Heart right ventricle (tissue), 16 donors: ENCODE measurements at regions not wholly inside any gene's neighbourhood (a gene's known extent, or its start where the extent isn't known, plus 50 kb on each side); places are given as distances from the start of the nearest gene placed in this dataset.

Source experiments
- ATAC-seq, 8 donors: fragments of 200-7000 bp; cut with Tn5 transposase; one replicate each; pipeline ENCODE4 v1.9.1; 2020; ENCODE audit warnings: mild to moderate bottlenecking in 8 of 8, moderate library complexity in 8 of 8, moderate number of reproducible peaks in 1 of 8
- DNase-seq, 2 donors: peaks; one replicate each; pipeline ENCODE4 v3.0.0-alpha.2; 2020
- H3K27ac ChIP-seq, 10 donors: fragments of 200-600 bp; sonication (generic) in 2 of 10; one replicate each; pipeline versions ENCODE4 v1.5.0 to v1.8.0; 2020 to 2022; ENCODE audit warnings: mild to moderate bottlenecking in 3 of 10
- H3K27me3 ChIP-seq, 7 donors: fragments of 200-600 bp; one replicate each; pipeline ENCODE4 v1.8.0; 2021 to 2022; ENCODE audit warnings: mild to moderate bottlenecking in 2 of 7
- H3K36me3 ChIP-seq, 9 donors: fragments of 200-600 bp; sonication (generic) in 1 of 9; one replicate each; pipeline versions ENCODE4 v1.5.0 to v1.8.0; 2020 to 2022; ENCODE audit warnings: mild to moderate bottlenecking in 2 of 9
- H3K4me1 ChIP-seq, 9 donors: fragments of 200-600 bp; sonication (generic) in 1 of 9; one replicate each; pipeline versions ENCODE4 v1.5.0 to v1.8.0; 2020 to 2022; ENCODE audit warnings: mild to moderate bottlenecking in 4 of 9
- H3K4me3 ChIP-seq, 10 donors: fragments of 200-600 bp; sonication (generic) in 2 of 10; one replicate each; pipeline versions ENCODE4 v1.5.0 to v1.8.0; 2020 to 2022; ENCODE audit warnings: mild to moderate bottlenecking in 7 of 10, moderate library complexity in 2 of 10
- H3K9me3 ChIP-seq, 11 donors: fragments of 200-600 bp in 10 of 11; sonication (generic) in 2 of 11; one replicate each; pipeline versions ENCODE4 v1.5.0 to v1.8.0; 2013 to 2022; ENCODE audit warnings: mild to moderate bottlenecking in 2 of 11, control low read depth in 1 of 11, moderate library complexity in 1 of 11
- WGBS, 2 donors: extraction: QIAGEN DNeasy Blood & Tissue Kit; methylation state at CpG; one replicate each; pipeline ENCODE4 v1.1.7; 2013; ENCODE audit warnings: inconsistent platforms in 1 of 2; 5-methylcytosine and 5-hydroxymethylcytosine counted together
- intact Hi-C, 10 donors: fragments of 100-400 bp; cut with DNase I; formaldehyde crosslinking; loops; one replicate each; pipeline versions ENCODE4 v1.11.1 to v1.14.2; 2022
- TF ChIP-seq, protein P1 (sequence below), 9 donors: fragments of 200-600 bp; sonication (generic) in 2 of 9; IDR thresholded peaks; one replicate each; pipeline versions ENCODE4 v1.5.0 to v1.8.0; 2021 to 2022; ENCODE audit warnings: antibody characterized with exemption in 9 of 9, mild to moderate bottlenecking in 5 of 9, moderate library complexity in 1 of 9
- donor health status: Arrhythmogenic right ventricular cardiomyopathy.
- donor health status: ischemic (EF 13 %, LVEDD 7.1; RV severe dilation, severe dysfunction).
- donor health status: healthy with polysubstance abuse.
- donor health status: DM: no; HTN: yes; CAD: no.
- donor health status: DM: no; HTN: no; CAD: no.
- donor health status: ischemic (EF 25% LVEDD 6.9; RV normal size, moderate dysfunction).
- donor health status: ischemic (EF 25% LVEDD 5.7; RV mildly dilated, moderate dysfunction).
- donor health status: healthy.
- donor health status: DM: yes; HTN: yes; CAD: no.
- donor health status: Ischemic cardiomyopathy.
- donor health status: ischemic (EF 35%, LVEDD 5.7; RV mildly dilated, moderate dysfunction).
- donor health status: nonischemic (EF 11% LVEDD 7.7; RV severe dilation, severe dysfunction).
- donor health status: DM: yes; HTN: yes; CAD: no.
- donor health status: PGD.
- donor health status: ischemic (EF 29% LVEDD 5.4; RV normal size, mild dysfunction).
- donor health status: nonischemic (EF 23%, LVEDD 6.1; RV moderate dilation, normal function).

DNA sequence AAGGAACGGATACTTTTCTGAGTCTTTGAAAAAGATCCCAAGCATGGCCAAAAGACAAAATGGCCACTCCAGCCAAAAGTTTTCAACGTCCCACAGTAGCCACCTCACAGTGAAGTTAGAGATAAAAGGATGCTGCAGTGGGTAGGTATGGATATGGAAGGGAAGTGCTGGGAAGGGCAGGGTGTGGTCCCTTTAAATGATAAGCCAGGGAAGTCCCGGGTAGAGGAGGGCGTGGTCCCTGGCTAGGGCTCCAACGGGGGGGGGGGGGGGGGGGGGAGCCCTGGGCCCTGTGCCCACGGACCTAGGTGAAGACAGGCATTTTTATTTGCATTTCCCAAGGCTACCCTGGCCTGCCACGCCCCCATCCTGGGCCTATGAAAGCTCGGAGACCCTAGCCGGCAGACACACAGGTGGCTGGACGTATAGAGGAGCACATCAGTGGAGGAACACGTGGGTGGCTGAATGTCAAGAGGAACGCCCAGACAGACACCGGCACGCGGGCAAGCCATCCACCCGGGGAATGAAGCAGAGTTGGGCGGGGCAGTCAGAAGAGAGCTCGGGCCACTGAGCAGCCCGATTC is 306.7 kb downstream of the NFIB start:
- TF ChIP-seq, protein P1, sequence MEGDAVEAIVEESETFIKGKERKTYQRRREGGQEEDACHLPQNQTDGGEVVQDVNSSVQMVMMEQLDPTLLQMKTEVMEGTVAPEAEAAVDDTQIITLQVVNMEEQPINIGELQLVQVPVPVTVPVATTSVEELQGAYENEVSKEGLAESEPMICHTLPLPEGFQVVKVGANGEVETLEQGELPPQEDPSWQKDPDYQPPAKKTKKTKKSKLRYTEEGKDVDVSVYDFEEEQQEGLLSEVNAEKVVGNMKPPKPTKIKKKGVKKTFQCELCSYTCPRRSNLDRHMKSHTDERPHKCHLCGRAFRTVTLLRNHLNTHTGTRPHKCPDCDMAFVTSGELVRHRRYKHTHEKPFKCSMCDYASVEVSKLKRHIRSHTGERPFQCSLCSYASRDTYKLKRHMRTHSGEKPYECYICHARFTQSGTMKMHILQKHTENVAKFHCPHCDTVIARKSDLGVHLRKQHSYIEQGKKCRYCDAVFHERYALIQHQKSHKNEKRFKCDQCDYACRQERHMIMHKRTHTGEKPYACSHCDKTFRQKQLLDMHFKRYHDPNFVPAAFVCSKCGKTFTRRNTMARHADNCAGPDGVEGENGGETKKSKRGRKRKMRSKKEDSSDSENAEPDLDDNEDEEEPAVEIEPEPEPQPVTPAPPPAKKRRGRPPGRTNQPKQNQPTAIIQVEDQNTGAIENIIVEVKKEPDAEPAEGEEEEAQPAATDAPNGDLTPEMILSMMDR (IDR thresholded peaks at IDR 0.05): no peak
- H3K9me3 ChIP-seq: peaks cover 0 to 4% (median 0%) of the 10 kb centered on the region in 11 donors
- no peak overlapping the region for H3K27ac ChIP-seq
- ATAC-seq (peak in 1 of 8 donors; percentile 27), DNase-seq (no peak)
- peaks cover 0 to 12% (median 7%) of the 10 kb centered on the region in 9 donors for H3K4me1 ChIP-seq
- no peaks in the 10 kb centered on the region for H3K36me3 ChIP-seq
- no peak overlapping the region for H3K4me3 ChIP-seq
- 78 to 87% methylated on average over 16 to 19 of the region's 19 CpGs for WGBS, 2 donors
- no peaks in the 10 kb centered on the region for H3K27me3 ChIP-seq
- intact Hi-C loops: no loop called here

DNA sequence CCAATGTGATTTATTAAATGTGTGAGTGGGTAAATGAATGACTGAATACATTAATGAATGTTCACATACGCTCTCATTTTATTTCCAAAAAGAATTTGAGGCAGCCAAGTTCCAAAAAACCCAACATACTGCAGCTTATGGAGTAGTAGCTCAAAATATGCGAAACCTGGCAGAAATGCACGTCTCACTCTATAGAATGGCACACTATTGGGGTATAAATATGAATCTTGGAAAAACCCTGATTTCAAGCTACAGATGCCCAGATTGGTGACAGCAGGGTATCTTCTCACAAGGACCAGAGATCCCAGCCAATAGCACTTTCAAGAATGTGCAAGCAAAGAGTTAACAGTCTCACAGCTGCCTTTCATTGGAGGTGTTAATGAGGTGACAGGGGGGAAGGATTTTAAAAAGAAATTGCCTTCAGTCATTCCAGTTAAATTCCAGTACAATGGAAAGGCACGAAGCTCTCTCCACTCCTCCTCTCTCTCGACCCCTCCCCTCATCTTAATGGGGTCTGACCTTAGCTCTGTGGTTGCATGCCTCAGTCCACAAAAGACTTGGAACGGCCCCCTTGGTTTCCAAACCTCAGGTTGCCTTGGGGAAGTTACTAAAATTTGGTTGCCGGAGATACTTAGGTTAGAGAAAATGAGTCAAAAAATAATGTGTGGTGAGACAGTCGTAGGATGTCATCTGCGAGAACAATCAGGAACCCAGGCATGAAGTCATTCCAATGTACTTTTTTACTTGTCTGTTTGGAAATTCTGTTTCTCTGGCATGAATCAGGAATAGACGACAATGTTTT is 307.4 kb downstream of the NFIB start:
- TF ChIP-seq, protein P1 (IDR thresholded peaks at IDR 0.05): no peak
- no peak overlapping the region for H3K27ac ChIP-seq
- intact Hi-C loops: no loop called here
- peaks cover 0 to 7% (median 0%) of the 10 kb centered on the region in 11 donors for H3K9me3 ChIP-seq
- DNase-seq (no peak), ATAC-seq (no peak)
- WGBS, 2 donors: 86 to 93% methylated on average over 10 of the region's 10 CpGs
- H3K4me3 ChIP-seq: no peak overlapping the region
- peaks cover 0 to 5% (median under 1%) of the 10 kb centered on the region in 9 donors for H3K4me1 ChIP-seq
- no peaks in the 10 kb centered on the region for H3K36me3 ChIP-seq
- no peaks in the 10 kb centered on the region for H3K27me3 ChIP-seq

DNA sequence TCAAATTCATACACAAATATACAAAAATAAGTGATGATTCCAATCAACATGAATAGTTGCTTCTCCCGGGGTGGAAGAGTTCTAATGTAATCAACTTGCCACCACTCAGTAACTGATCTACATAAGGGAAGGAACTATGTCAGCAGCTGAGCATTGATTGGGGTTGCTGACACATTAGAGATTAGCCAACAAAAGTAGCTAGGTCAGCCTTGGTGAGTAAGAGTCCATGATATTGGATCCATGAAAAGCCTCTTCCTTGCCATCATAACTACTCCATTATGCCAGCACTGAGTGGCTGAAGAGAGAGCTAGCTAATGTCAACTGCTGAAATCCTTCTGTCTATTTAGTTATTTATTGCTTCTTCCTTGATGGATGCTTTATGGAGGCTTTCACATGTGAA is 309.8 kb downstream of the NFIB start:
- H3K9me3 ChIP-seq: peaks cover 0 to 9% (median 0%) of the 10 kb centered on the region in 11 donors
- DNase-seq: no peak
- 86 to 93% methylated on average over 1 of the region's 1 CpG for WGBS, 2 donors
- no peaks in the 10 kb centered on the region for H3K4me1 ChIP-seq
- H3K27me3 ChIP-seq: no peaks in the 10 kb centered on the region
- TF ChIP-seq, protein P1 (IDR thresholded peaks at IDR 0.05): no peak
- H3K36me3 ChIP-seq: no peaks in the 10 kb centered on the region
- H3K4me3 ChIP-seq: no peak overlapping the region
- no peak for ATAC-seq
- no peak overlapping the region for H3K27ac ChIP-seq
- intact Hi-C loops: no loop called here

DNA sequence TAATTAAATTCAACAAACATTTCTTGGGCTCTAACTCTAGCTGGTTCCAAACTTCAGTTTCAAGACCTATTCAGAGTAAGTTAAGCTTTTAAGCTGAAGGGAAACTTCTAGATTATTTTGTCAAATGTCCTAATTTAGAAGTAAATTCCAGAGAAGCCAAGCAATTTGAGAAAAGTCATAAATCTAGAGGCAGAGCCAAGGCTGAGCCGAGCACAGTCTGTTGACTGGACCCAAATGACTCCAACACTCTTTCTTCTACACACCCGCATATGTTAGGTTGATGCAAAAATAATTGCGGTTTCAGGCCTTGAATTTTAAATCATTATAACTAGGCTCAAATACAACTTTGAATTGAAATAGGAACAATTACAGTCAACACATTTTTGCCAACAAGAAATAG is 319.7 kb downstream of the NFIB start:
- intact Hi-C loops: no loop called here
- Histone ChIP-seq H3K4me3 (no peak overlapping the region), H3K9me3 (peaks cover 0 to 2% (median 0%) of the 10 kb centered on the region in 11 donors), H3K27me3 (no peaks in the 10 kb centered on the region), H3K4me1 (peaks cover 0 to 12% (median 0%) of the 10 kb centered on the region in 9 donors), H3K36me3 (no peaks in the 10 kb centered on the region), H3K27ac (peak overlapping the region in 2 of 10 donors; percentile 19 to 34)
- TF ChIP-seq, protein P1 (IDR thresholded peaks at IDR 0.05): no peak
- ATAC-seq: peak in 2 of 8 donors; percentile 25 to 31
- 84 to 88% methylated on average over 3 of the region's 3 CpGs for WGBS, 2 donors
- DNase-seq: no peak
